NCI-H1048 (cell line): ENCODE measurements at regions not wholly inside any gene's neighbourhood (a gene's known extent, or its start where the extent isn't known, plus 50 kb on each side); places are given as distances from the start of the nearest gene placed in this dataset.
"Not testable (repeated sequence)": the region's sequence is repeated elsewhere in the genome, so short reads cannot be mapped to it uniquely, and the experiment has no call there.

Source experiments
- DNase-seq: peaks from one replicate; lab custom pipeline; 2025; lab: John Stamatoyannopoulos, UW

GRCh38 chr4:44978020-44978419 is 251.7 kb upstream of the GNPDA2 start:
- no peak for DNase-seq

- DNase-seq = no peak
Measured at GRCh38 chr4:44965435-44966095, 239.2 kb upstream of the GNPDA2 start.

GRCh38 chr4:44964086-44964485 is 237.7 kb upstream of the GNPDA2 start:
- DNase-seq = not testable (repeated sequence)

GRCh38 chr4:44961001-44961755 is 234.8 kb upstream of the GNPDA2 start:
- no peak for DNase-seq

GRCh38 chr4:44931720-44932119 is 205.4 kb upstream of the GNPDA2 start:
- no peak for DNase-seq

- no peak for DNase-seq
Measured at GRCh38 chr4:44928785-44929184, 202.4 kb upstream of the GNPDA2 start.

GRCh38 chr4:44927399-44928380 is 201.3 kb upstream of the GNPDA2 start:
- peak; percentile 37 for DNase-seq

- DNase-seq = no peak
Measured at GRCh38 chr4:44916411-44916810, 190.1 kb upstream of the GNPDA2 start.

- no peak for DNase-seq
Measured at GRCh38 chr4:44914748-44915147, 188.4 kb upstream of the GNPDA2 start.

- DNase-seq = no peak
Measured at GRCh38 chr4:44914223-44914622, 187.9 kb upstream of the GNPDA2 start.

GRCh38 chr4:44912980-44913379 is 186.6 kb upstream of the GNPDA2 start:
- no peak for DNase-seq

GRCh38 chr4:44908565-44908964 is 182.2 kb upstream of the GNPDA2 start:
- no peak for DNase-seq

- DNase-seq = no peak
Measured at GRCh38 chr4:44872246-44872645, 145.9 kb upstream of the GNPDA2 start.

- DNase-seq = no peak
Measured at GRCh38 chr4:44871133-44871532, 144.8 kb upstream of the GNPDA2 start.

GRCh38 chr4:44869985-44870384 is 143.6 kb upstream of the GNPDA2 start:
- DNase-seq = no peak

- no peak for DNase-seq
Measured at GRCh38 chr4:44869222-44869882, 143.0 kb upstream of the GNPDA2 start.

GRCh38 chr4:44861756-44862155 is 135.4 kb upstream of the GNPDA2 start:
- no peak for DNase-seq

- DNase-seq = no peak
Measured at GRCh38 chr4:44859477-44859876, 133.1 kb upstream of the GNPDA2 start.

- no peak for DNase-seq
Measured at GRCh38 chr4:44848466-44848865, 122.1 kb upstream of the GNPDA2 start.

GRCh38 chr4:44845993-44846392 is 119.6 kb upstream of the GNPDA2 start:
- DNase-seq = no peak

GRCh38 chr4:44845309-44845708 is 119.0 kb upstream of the GNPDA2 start:
- no peak for DNase-seq

- DNase-seq = no peak
Measured at GRCh38 chr4:44842531-44842930, 116.2 kb upstream of the GNPDA2 start.
